Nephron (organoid): ENCODE measurements at regions not wholly inside any gene's neighbourhood (a gene's known extent, or its start where the extent isn't known, plus 50 kb on each side); places are given as distances from the start of the nearest gene placed in this dataset.

ENCODE experiments used
- H3K27ac Mint-ChIP-seq, 3 experiments: 2 replicates each; pipeline ENCODE4 v1.8.0; 2020; ENCODE audit warnings: mixed read lengths in 3 of 3, mild to moderate bottlenecking in 2 of 3, moderate library complexity in 1 of 3
- H3K27me3 Mint-ChIP-seq: 2 replicates; pipeline ENCODE4 v1.8.0; 2021; ENCODE audit warnings: low read depth, mild to moderate bottlenecking, moderate library complexity, mixed read lengths
- H3K36me3 Mint-ChIP-seq: 2 replicates; pipeline ENCODE4 v1.8.0; 2020; ENCODE audit warnings: low read depth, mixed read lengths
- H3K4me1 Mint-ChIP-seq: 2 replicates; pipeline ENCODE4 v1.8.0; 2020; ENCODE audit warnings: mixed read lengths
- H3K4me3 Mint-ChIP-seq, 3 experiments: 2 replicates each; pipeline ENCODE4 v1.8.0; 2020; ENCODE audit warnings: mild to moderate bottlenecking in 3 of 3, mixed read lengths in 3 of 3, moderate library complexity in 2 of 3
- H3K9me3 Mint-ChIP-seq: 2 replicates; pipeline ENCODE4 v1.8.0; 2020; ENCODE audit warnings: mixed read lengths
- CTCF ChIP-seq, 3 experiments: fragments of 200-600 bp; sonication (generic); IDR thresholded peaks; one replicate each; pipeline ENCODE4 v1.5.0; 2021; ENCODE audit warnings: antibody characterized with exemption in 3 of 3; ENCODE audit not compliant: unreplicated experiment in 3 of 3

GRCh38 chr5:164784230-164784629 lies 1278.8 kb downstream of the MAT2B start:
- TF ChIP-seq CTCF (IDR thresholded peaks at IDR 0.05; ENCODE audit: unreplicated experiment in 3 of 3), result no peak
- Mint-ChIP-seq H3K36me3 (no peaks in the 10 kb centered on the region), H3K4me1 (no peaks in the 10 kb centered on the region), H3K27me3 (no peaks in the 10 kb centered on the region), H3K9me3 (no peaks in the 10 kb centered on the region), H3K4me3 (no peak overlapping the region), H3K27ac (no peak overlapping the region)

GRCh38 chr5:164798110-164798509 lies 1292.7 kb downstream of the MAT2B start:
- TF ChIP-seq CTCF (IDR thresholded peaks at IDR 0.05; ENCODE audit: unreplicated experiment in 3 of 3), result no peak
- peaks cover 15% of the 10 kb centered on the region for H3K36me3 Mint-ChIP-seq
- H3K27ac Mint-ChIP-seq, result no peak overlapping the region
- peaks cover 16% of the 10 kb centered on the region for H3K9me3 Mint-ChIP-seq
- H3K27me3 Mint-ChIP-seq, result no peaks in the 10 kb centered on the region
- peaks cover 17% of the 10 kb centered on the region for H3K4me1 Mint-ChIP-seq
- no peak overlapping the region for H3K4me3 Mint-ChIP-seq

- Mint-ChIP-seq H3K27ac (peak overlapping the region in 2 of 3 experiments; percentile 28 to 64), H3K4me1 (peaks cover 17% of the 10 kb centered on the region), H3K36me3 (peaks cover 15% of the 10 kb centered on the region), H3K27me3 (no peaks in the 10 kb centered on the region), H3K9me3 (peaks cover 21% of the 10 kb centered on the region), H3K4me3 (peak overlapping the region in 1 of 3 experiments; percentile 21)
- TF ChIP-seq CTCF (IDR thresholded peaks at IDR 0.05; ENCODE audit: unreplicated experiment in 3 of 3), result no peak
Observed at GRCh38 chr5:164799391-164799790, 1294.0 kb downstream of the MAT2B start.

DNA sequence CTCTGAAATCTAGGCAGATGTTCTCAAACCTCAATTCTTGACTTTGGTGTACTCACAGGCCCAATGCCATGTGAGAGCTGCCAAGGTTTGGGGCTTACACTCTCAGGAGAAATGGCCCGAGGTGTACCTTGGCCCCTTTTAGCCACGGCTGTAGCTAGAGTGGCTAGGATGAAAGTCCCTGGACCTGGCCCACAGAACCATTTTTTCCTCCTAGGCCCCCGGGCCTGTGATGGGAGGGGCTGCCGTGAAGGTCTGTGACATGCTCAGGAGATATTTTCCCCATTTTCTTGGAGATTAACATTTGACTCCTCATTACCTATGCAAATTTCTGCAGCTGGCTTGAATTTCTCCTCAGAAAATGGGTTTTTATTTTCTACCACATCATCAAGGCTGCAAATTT lies 1296.5 kb downstream of the MAT2B start:
- peaks cover 17% of the 10 kb centered on the region for H3K4me1 Mint-ChIP-seq

GRCh38 chr5:164809821-164810220 lies 1304.4 kb downstream of the MAT2B start:
- TF ChIP-seq CTCF (IDR thresholded peaks at IDR 0.05; ENCODE audit: unreplicated experiment in 3 of 3), result no peak
- no peaks in the 10 kb centered on the region for H3K36me3 Mint-ChIP-seq
- H3K9me3 Mint-ChIP-seq, result no peaks in the 10 kb centered on the region
- no peaks in the 10 kb centered on the region for H3K27me3 Mint-ChIP-seq
- peak overlapping the region; percentile 10 to 69 (median 30) for H3K27ac Mint-ChIP-seq
- peaks cover 6% of the 10 kb centered on the region for H3K4me1 Mint-ChIP-seq
- H3K4me3 Mint-ChIP-seq, result no peak overlapping the region

More for the DNA sequence above, 1296.5 kb downstream of the MAT2B start:
- H3K36me3 Mint-ChIP-seq, result peaks cover 15% of the 10 kb centered on the region
- H3K27me3 Mint-ChIP-seq, result no peaks in the 10 kb centered on the region
- H3K4me3 Mint-ChIP-seq, result no peak overlapping the region
- H3K9me3 Mint-ChIP-seq, result peaks cover 21% of the 10 kb centered on the region
- TF ChIP-seq CTCF (IDR thresholded peaks at IDR 0.05; ENCODE audit: unreplicated experiment in 3 of 3), result no peak
- no peak overlapping the region for H3K27ac Mint-ChIP-seq

- H3K27me3 Mint-ChIP-seq, result no peaks in the 10 kb centered on the region
- no peaks in the 10 kb centered on the region for H3K4me1 Mint-ChIP-seq
- TF ChIP-seq CTCF (IDR thresholded peaks at IDR 0.05; ENCODE audit: unreplicated experiment in 3 of 3), result no peak
- H3K9me3 Mint-ChIP-seq, result no peaks in the 10 kb centered on the region
- H3K4me3 Mint-ChIP-seq, result no peak overlapping the region
- H3K27ac Mint-ChIP-seq, result peak overlapping the region; percentile 4 to 85 (median 38)
- no peaks in the 10 kb centered on the region for H3K36me3 Mint-ChIP-seq
Observed at GRCh38 chr5:164818445-164818844, 1313.0 kb downstream of the MAT2B start.
